OCI-LY7 (cell line): ENCODE measurements at regions not wholly inside any gene's neighbourhood (a gene's known extent, or its start where the extent isn't known, plus 50 kb on each side); places are given as distances from the start of the nearest gene placed in this dataset.

ENCODE experiments used
- BruUV-seq: library from RNA; stranded (reverse); fragments of 400-500 nt; replicated peaks from 2 replicates; lab custom pipeline; 2021; lab: Mats Ljungman, UMichigan
- CTCF ChIA-PET: fragments of 300-600 bp; sonication (Branson Sonifier 250); formaldehyde crosslinking; loops from one replicate; lab custom pipeline; 2022; ENCODE audit warnings: antibody characterized with exemption; ENCODE audit not compliant: unreplicated experiment; lab: Charles Lee
- POLR2A ChIA-PET: fragments of 300-600 bp; sonication (Branson Sonifier 250); formaldehyde crosslinking; loops from one replicate; lab custom pipeline; 2022; ENCODE audit warnings: antibody characterized with exemption; lab: Charles Lee
- DNase-seq: peaks from one replicate; pipeline ENCODE4 v3.0.0-alpha.2; 2015; ENCODE audit warnings: low spot score
- H2AFZ ChIP-seq: fragments of 200-600 bp; sonication (generic), shearing (Covaris generic); 2 replicates; pipeline ENCODE4 v1.6.1; 2014; ENCODE audit warnings: mild to moderate bottlenecking, antibody characterized with exemption, low read length, moderate library complexity
- H3K27ac ChIP-seq: fragments of 200-600 bp; sonication (generic); 2 replicates; pipeline ENCODE4 v1.5.1; 2014; ENCODE audit warnings: mixed run types, low read depth, mild to moderate bottlenecking, moderate library complexity, low read length, inconsistent platforms; ENCODE audit not compliant: poor library complexity, severe bottlenecking
- H3K36me3 ChIP-seq: fragments of 200-600 bp; sonication (generic); 2 replicates; pipeline ENCODE4 v1.6.1; 2014; ENCODE audit warnings: mild to moderate bottlenecking, antibody characterized with exemption, low read length, moderate library complexity, mixed read lengths; ENCODE audit not compliant: insufficient read depth
- H3K4me1 ChIP-seq: fragments of 200-600 bp; sonication (generic); 2 replicates; pipeline ENCODE4 v1.5.1; 2014; ENCODE audit warnings: mild to moderate bottlenecking, low read length; ENCODE audit not compliant: insufficient read depth, poor library complexity, severe bottlenecking
- H3K4me2 ChIP-seq: fragments of 200-600 bp; sonication (generic); 2 replicates; pipeline ENCODE4 v1.6.1; 2014; ENCODE audit warnings: mild to moderate bottlenecking, low read length
- H3K4me3 ChIP-seq: fragments of 200-600 bp; sonication (generic); 2 replicates; pipeline ENCODE4 v1.5.1; 2014; ENCODE audit warnings: mild to moderate bottlenecking, low read depth, low read length; ENCODE audit not compliant: poor library complexity, severe bottlenecking
- H3K79me2 ChIP-seq: fragments of 200-600 bp; sonication (generic); 2 replicates; pipeline ENCODE4 v1.6.1; 2016; ENCODE audit warnings: low read depth, mild to moderate bottlenecking, low read length, moderate library complexity, mixed read lengths; ENCODE audit not compliant: insufficient read depth
- H3K9me2 ChIP-seq: fragments of 200-600 bp; sonication (generic); 2 replicates; pipeline ENCODE4 v1.6.1; 2016; ENCODE audit warnings: mild to moderate bottlenecking, low read length, mixed read lengths; ENCODE audit not compliant: insufficient read depth
- H3K9me3 ChIP-seq: fragments of 200-600 bp; sonication (generic); 2 replicates; pipeline ENCODE4 v1.6.1; 2014; ENCODE audit warnings: mild to moderate bottlenecking, mixed run types, low read length, mixed read lengths
- H4K20me1 ChIP-seq: fragments of 200-600 bp; sonication (generic); 2 replicates; pipeline ENCODE4 v1.6.1; 2014; ENCODE audit warnings: mild to moderate bottlenecking, antibody characterized with exemption, low read length, moderate library complexity, mixed read lengths; ENCODE audit not compliant: insufficient read depth
- CTCF ChIP-seq: fragments of 200-600 bp; sonication (generic); conservative IDR thresholded peaks from 2 replicates; pipeline ENCODE4 v1.5.1; 2014; ENCODE audit warnings: mild to moderate bottlenecking, antibody characterized with exemption, low read length, moderate library complexity, mixed read lengths
- EZH2phosphoT487 ChIP-seq: fragments of 200-600 bp; sonication (generic); IDR thresholded peaks from 2 replicates; pipeline ENCODE4 v1.6.1; 2018; ENCODE audit warnings: low read depth, borderline replicate concordance, mild to moderate bottlenecking, mixed run types, antibody characterized with exemption, low read length, moderate library complexity, mixed read lengths
- intact Hi-C: fragments of 100-400 bp; cut with micrococcal nuclease; formaldehyde crosslinking; loops from one replicate; pipeline ENCODE4 v1.10.0; 2022; ENCODE audit not compliant: unreplicated experiment

DNA sequence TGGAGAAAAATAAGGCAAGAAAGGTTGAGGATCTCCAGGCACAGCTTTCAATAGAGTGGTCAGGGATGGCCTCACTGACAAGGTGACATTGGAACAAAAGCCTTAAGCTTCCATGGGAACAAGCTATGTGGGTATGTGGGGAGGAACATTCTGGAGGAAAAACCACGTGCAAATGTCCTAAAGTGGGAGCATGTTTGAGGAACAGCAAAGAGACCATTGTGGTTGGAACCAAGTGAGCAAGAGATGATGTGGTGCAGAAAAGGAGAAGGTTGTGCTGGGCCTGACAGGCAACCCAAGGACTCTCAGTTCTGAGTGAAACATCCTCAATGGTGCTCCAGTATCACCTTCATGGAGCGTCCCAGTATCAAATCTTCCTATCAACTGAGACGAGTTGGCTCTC lies 184.0 kb downstream of the CAND1 start:
- Histone ChIP-seq H3K36me3 (no peaks in the 10 kb centered on the region), H3K79me2 (no peaks in the 10 kb centered on the region), H3K4me3 (no peak overlapping the region), H4K20me1 (no peaks in the 10 kb centered on the region), H3K9me2 (no peaks in the 10 kb centered on the region), H3K4me2 (no peak overlapping the region), H3K4me1 (peaks cover 24% of the 10 kb centered on the region), H3K9me3 (peaks cover 5% of the 10 kb centered on the region; the same call in 1 of the 2 replicates), H2AFZ (no peak overlapping the region), H3K27ac (no peak overlapping the region)
- TF ChIP-seq EZH2phosphoT487 (no peak), CTCF (no peak)
- no TSS peak for BruUV-seq
- ChIA-PET CTCF (interaction anchor here (0.8 kb wide), 1 partner anchor 24 kb away, joined by 3 read pairs; no protein-coding TSS in a partner anchor), POLR2A (no interaction called here)
- no peak for DNase-seq
- intact Hi-C loops, result loop anchor here (5.0 kb wide), 2 partner anchors 194 to 304 kb away; partner anchors contain the start of gene DYRK2

DNA sequence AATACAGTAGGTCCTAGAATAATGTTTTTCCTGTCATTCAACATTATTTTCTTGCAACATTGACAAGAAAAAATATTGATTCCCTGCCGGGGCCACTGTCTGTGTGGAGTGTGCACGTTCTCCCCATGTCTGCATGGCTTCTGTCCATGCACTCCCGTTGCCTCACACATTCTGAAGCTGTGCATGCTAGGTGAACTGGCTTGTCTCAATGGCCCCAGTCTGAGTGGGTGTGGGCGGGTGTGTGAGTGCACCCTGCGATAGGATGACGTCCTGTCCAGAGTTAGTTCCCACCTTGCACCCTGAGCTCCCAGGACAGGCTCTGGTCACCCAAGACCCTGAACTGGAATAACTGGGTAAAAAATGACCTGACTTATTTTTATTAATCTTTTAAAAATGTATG lies 186.1 kb downstream of the CAND1 start:
- intact Hi-C loops, result no loop called here
- CTCF ChIA-PET, result no interaction called here
- BruUV-seq, result no TSS peak

More for the DNA sequence above, 186.1 kb downstream of the CAND1 start:
- H3K27ac ChIP-seq, result no peak overlapping the region
- no peak for TF ChIP-seq CTCF
- TF ChIP-seq EZH2phosphoT487, result no peak
- no peak overlapping the region for H3K4me2 ChIP-seq
- H3K36me3 ChIP-seq, result no peaks in the 10 kb centered on the region
- no peaks in the 10 kb centered on the region for H3K9me2 ChIP-seq
- no peaks in the 10 kb centered on the region for H4K20me1 ChIP-seq
- H2AFZ ChIP-seq, result no peak overlapping the region
- H3K79me2 ChIP-seq, result no peaks in the 10 kb centered on the region
- H3K4me1 ChIP-seq, result peaks cover 13% of the 10 kb centered on the region
- POLR2A ChIA-PET, result interaction anchor here (1.4 kb wide), 1 partner anchor 534 kb away, joined by 3 read pairs; the partner anchor contains the start of gene IFNG-AS1
- peaks cover 5% of the 10 kb centered on the region; the same call in 1 of the 2 replicates for H3K9me3 ChIP-seq
- DNase-seq, result no peak
- H3K4me3 ChIP-seq, result no peak overlapping the region
